Keratinocyte (primary cell): ENCODE measurements at regions not wholly inside any gene's neighbourhood (a gene's known extent, or its start where the extent isn't known, plus 50 kb on each side); places are given as distances from the start of the nearest gene placed in this dataset.

ENCODE experiments used
- DNase-seq: peaks from one replicate; pipeline ENCODE4 v3.0.0-alpha.2; 2011; ENCODE audit warnings: low read depth, missing footprints, low spot score
- FAIRE-seq: peaks from 2 replicates; lab custom pipeline; 2011; peaks lifted over from hg19 to GRCh38; lab: Jason Lieb, UNC
- H2AFZ ChIP-seq: 2 replicates; pipeline ENCODE4 v1.6.0; 2012; ENCODE audit warnings: low read length, control low read depth, inconsistent platforms; ENCODE audit not compliant: control insufficient read depth
- H3K27ac ChIP-seq: 2 replicates; pipeline ENCODE4 v1.5.1; 2011; ENCODE audit warnings: low read length; ENCODE audit not compliant: control insufficient read depth, insufficient read depth
- H3K27me3 ChIP-seq: 3 replicates; pipeline ENCODE4 v1.6.0; 2011; ENCODE audit warnings: low read length; ENCODE audit not compliant: control insufficient read depth, insufficient read depth; ENCODE audit errors: extremely low read depth
- H3K36me3 ChIP-seq, 2 experiments: 2 replicates in 1 of 2; 3 replicates in 1 of 2; pipeline ENCODE4 v1.5.1; 2011; ENCODE audit warnings: low read length in 2 of 2, mild to moderate bottlenecking in 1 of 2; ENCODE audit not compliant: control insufficient read depth in 2 of 2, insufficient read depth in 2 of 2; ENCODE audit errors: extremely low read depth in 1 of 2
- H3K4me1 ChIP-seq: 3 replicates; pipeline ENCODE4 v1.5.1; 2011; ENCODE audit warnings: low read length; ENCODE audit not compliant: control insufficient read depth, insufficient read depth; ENCODE audit errors: extremely low read depth
- H3K4me2 ChIP-seq: 3 replicates; pipeline ENCODE4 v1.6.0; 2011; ENCODE audit warnings: low read depth, low read length; ENCODE audit not compliant: control insufficient read depth, insufficient read depth; ENCODE audit errors: extremely low read depth
- H3K4me3 ChIP-seq, 3 experiments: fragments of 200-600 bp in 1 of 3; sonication (generic) in 1 of 3; 2 replicates in 2 of 3; 3 replicates in 1 of 3; pipeline ENCODE4 v1.5.1; 2011 to 2016; ENCODE audit warnings: low read length in 3 of 3, mild to moderate bottlenecking in 3 of 3, control low read depth in 2 of 3, inconsistent platforms in 1 of 3, low read depth in 1 of 3, mixed read lengths in 1 of 3, mixed run types in 1 of 3, moderate library complexity in 1 of 3; ENCODE audit not compliant: control insufficient read depth in 2 of 3, insufficient read depth in 2 of 3; ENCODE audit errors: extremely low read depth in 1 of 3
- H3K79me2 ChIP-seq: 2 replicates; pipeline ENCODE4 v1.6.0; 2012; ENCODE audit warnings: low read length; ENCODE audit not compliant: control insufficient read depth, insufficient read depth
- H3K9ac ChIP-seq: 3 replicates; pipeline ENCODE4 v1.6.0; 2011; ENCODE audit warnings: low read length; ENCODE audit not compliant: control insufficient read depth, insufficient read depth; ENCODE audit errors: extremely low read depth
- H3K9me1 ChIP-seq: 3 replicates; pipeline ENCODE4 v1.6.0; 2011; ENCODE audit warnings: low read length; ENCODE audit not compliant: control insufficient read depth, insufficient read depth; ENCODE audit errors: extremely low read depth
- H3K9me3 ChIP-seq: 2 replicates; pipeline ENCODE4 v1.5.1; 2012; ENCODE audit warnings: low read depth, low read length; ENCODE audit not compliant: control insufficient read depth
- H4K20me1 ChIP-seq: 3 replicates; pipeline ENCODE4 v1.6.0; 2011; ENCODE audit warnings: low read length; ENCODE audit not compliant: control insufficient read depth, insufficient read depth; ENCODE audit errors: extremely low read depth
- EZH2 ChIP-seq: IDR thresholded peaks from one replicate; pipeline ENCODE4 v1.6.1; 2012; ENCODE audit warnings: inconsistent platforms, mild to moderate bottlenecking, low read length, moderate library complexity
- dilution Hi-C: fragments of 300-500 bp; cut with MboI; formaldehyde crosslinking; loops from one replicate; pipeline ENCODE4 v1.7.0; 2020; ENCODE audit warnings: low sequenced_read_pairs; ENCODE audit not compliant: extremely low pct_ligation_motif_present
- TF ChIP-seq, protein P1 (sequence below), 3 experiments: IDR thresholded peaks in 1 of 3; conservative IDR thresholded peaks in 1 of 3; optimal IDR thresholded peaks in 1 of 3; 2 replicates in 2 of 3; 3 replicates in 1 of 3; pipeline versions ENCODE3 to v1.5.1; 2011; ENCODE audit warnings: low read length in 3 of 3, mild to moderate bottlenecking in 3 of 3, moderate library complexity in 2 of 3, control low read depth in 1 of 3, inconsistent platforms in 1 of 3; ENCODE audit not compliant: insufficient read depth in 2 of 3; ENCODE audit errors: extremely low read depth in 1 of 3

DNA sequence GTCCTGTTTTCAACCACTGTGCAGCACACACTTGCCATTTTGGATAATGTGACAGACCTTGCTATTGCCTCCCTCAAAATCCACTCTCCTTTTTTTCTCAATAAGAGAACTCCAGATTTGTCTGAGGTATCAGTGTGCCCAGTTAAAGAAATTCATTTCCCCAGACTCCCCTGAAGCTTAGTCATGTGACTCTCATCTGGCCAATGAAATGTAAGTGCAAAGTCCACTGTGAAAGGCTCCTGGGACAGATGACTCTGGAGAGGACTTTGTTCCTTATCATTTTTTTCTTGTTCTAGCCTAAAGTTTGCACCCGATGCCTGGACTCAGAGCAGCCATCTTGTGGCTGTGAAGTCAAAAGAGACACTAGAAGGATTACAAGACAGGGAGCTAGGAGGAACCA, 268.6 kb upstream of the LRTM1 start:
- Histone ChIP-seq H3K9ac (no peak overlapping the region), H3K9me3 (no peaks in the 10 kb centered on the region), H3K4me3 (no peak overlapping the region), H3K4me2 (no peak overlapping the region), H3K27me3 (no peaks in the 10 kb centered on the region), H2AFZ (no peak overlapping the region), H3K36me3 (no peaks in the 10 kb centered on the region), H4K20me1 (no peaks in the 10 kb centered on the region), H3K27ac (no peak overlapping the region), H3K9me1 (no peaks in the 10 kb centered on the region), H3K79me2 (no peaks in the 10 kb centered on the region), H3K4me1 (peaks cover 3% of the 10 kb centered on the region)
- FAIRE-seq (no peak), DNase-seq (no peak)
- dilution Hi-C loops = no loop called here
- no peak for TF ChIP-seq EZH2
- TF ChIP-seq, protein P1, sequence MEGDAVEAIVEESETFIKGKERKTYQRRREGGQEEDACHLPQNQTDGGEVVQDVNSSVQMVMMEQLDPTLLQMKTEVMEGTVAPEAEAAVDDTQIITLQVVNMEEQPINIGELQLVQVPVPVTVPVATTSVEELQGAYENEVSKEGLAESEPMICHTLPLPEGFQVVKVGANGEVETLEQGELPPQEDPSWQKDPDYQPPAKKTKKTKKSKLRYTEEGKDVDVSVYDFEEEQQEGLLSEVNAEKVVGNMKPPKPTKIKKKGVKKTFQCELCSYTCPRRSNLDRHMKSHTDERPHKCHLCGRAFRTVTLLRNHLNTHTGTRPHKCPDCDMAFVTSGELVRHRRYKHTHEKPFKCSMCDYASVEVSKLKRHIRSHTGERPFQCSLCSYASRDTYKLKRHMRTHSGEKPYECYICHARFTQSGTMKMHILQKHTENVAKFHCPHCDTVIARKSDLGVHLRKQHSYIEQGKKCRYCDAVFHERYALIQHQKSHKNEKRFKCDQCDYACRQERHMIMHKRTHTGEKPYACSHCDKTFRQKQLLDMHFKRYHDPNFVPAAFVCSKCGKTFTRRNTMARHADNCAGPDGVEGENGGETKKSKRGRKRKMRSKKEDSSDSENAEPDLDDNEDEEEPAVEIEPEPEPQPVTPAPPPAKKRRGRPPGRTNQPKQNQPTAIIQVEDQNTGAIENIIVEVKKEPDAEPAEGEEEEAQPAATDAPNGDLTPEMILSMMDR (optimal IDR thresholded peaks at IDR 0.05 in 1 of 3, IDR thresholded peaks at IDR 0.05 in 1 of 3, conservative IDR thresholded peaks at IDR 0.05 in 1 of 3; ENCODE audit: extremely low read depth in 1 of 3, insufficient read depth in 2 of 3, low read length in 3 of 3) = no peak

DNA sequence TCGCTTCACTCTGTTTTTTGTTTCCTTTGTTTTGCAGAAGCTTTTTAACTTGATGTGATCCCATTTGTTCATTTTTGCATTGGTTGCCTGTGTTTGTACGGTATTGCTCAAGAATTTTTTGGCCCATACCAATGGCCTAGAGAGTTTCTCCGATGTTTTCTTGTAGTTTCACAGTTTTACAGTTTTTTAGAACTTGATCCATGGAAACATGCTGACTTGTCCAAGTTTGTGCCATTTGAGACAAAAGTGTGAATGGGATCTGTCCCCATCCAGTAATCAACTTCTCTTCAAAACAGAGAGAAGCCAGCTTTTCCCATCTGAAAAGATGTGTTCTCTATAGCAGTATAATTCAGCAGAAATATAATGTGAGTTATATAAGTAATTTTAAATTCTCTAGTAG, 266.5 kb upstream of the LRTM1 start:
- Histone ChIP-seq H3K36me3 (no peaks in the 10 kb centered on the region), H3K4me1 (peaks cover 3% of the 10 kb centered on the region), H3K9ac (no peak overlapping the region), H3K4me2 (no peak overlapping the region), H3K9me3 (no peaks in the 10 kb centered on the region), H3K27ac (no peak overlapping the region), H2AFZ (no peak overlapping the region), H3K9me1 (no peaks in the 10 kb centered on the region), H4K20me1 (no peaks in the 10 kb centered on the region), H3K27me3 (no peaks in the 10 kb centered on the region), H3K79me2 (no peaks in the 10 kb centered on the region), H3K4me3 (no peak overlapping the region)
- FAIRE-seq (no peak), DNase-seq (no peak)
- TF ChIP-seq, protein P1 (optimal IDR thresholded peaks at IDR 0.05 in 1 of 3, IDR thresholded peaks at IDR 0.05 in 1 of 3, conservative IDR thresholded peaks at IDR 0.05 in 1 of 3; ENCODE audit: extremely low read depth in 1 of 3, insufficient read depth in 2 of 3, low read length in 3 of 3) = no peak
- TF ChIP-seq EZH2 = no peak
- dilution Hi-C loops = no loop called here
